Tibial artery (tissue), 4 donors: ENCODE measurements at regions not wholly inside any gene's neighbourhood (a gene's known extent, or its start where the extent isn't known, plus 50 kb on each side); places are given as distances from the start of the nearest gene placed in this dataset.

Experiments used
- DNase-seq, 2 donors: peaks; one replicate each; pipeline ENCODE4 v3.0.0-alpha.2; 2019
- H3K27ac ChIP-seq, 2 donors: fragments of 200-600 bp; sonication (generic) in 1 of 2; 1 replicate in 1 of 2; 2 replicates in 1 of 2; pipeline ENCODE4 v1.5.1; 2018 to 2019; ENCODE audit warnings: mild to moderate bottlenecking in 1 of 2
- H3K27me3 ChIP-seq, 2 donors: fragments of 200-600 bp; sonication (generic) in 1 of 2; one replicate each; pipeline versions ENCODE4 v1.5.1 to v1.6.0; 2016 to 2019
- H3K36me3 ChIP-seq, 3 donors: fragments of 200-600 bp; sonication (generic) in 2 of 3; one replicate each; pipeline ENCODE4 v1.5.1; 2016 to 2019; ENCODE audit warnings: mild to moderate bottlenecking in 2 of 3
- H3K4me1 ChIP-seq, 4 donors: fragments of 200-600 bp; sonication (generic) in 2 of 4; 1 replicate in 3 of 4; 2 replicates in 1 of 4; pipeline ENCODE4 v1.5.1; 2016 to 2019
- H3K4me3 ChIP-seq, 2 donors: fragments of 200-600 bp; sonication (generic) in 1 of 2; 1 replicate in 1 of 2; 2 replicates in 1 of 2; pipeline ENCODE4 v1.5.1; 2018 to 2019; ENCODE audit warnings: mild to moderate bottlenecking in 2 of 2
- H3K9me3 ChIP-seq, 3 donors: fragments of 200-600 bp; sonication (generic) in 1 of 3; one replicate each; pipeline ENCODE4 v1.5.1; 2016 to 2019
- intact Hi-C: fragments of 100-400 bp; cut with DNase I; formaldehyde crosslinking; loops from one replicate; pipeline ENCODE4 v1.15.0; 2023; ENCODE audit warnings: low total_unique reads
- TF ChIP-seq, protein P1 (sequence below), 2 experiments: fragments of 200-600 bp in 1 of 2; fragments of 450-650 bp in 1 of 2; IDR thresholded peaks; one replicate each; pipeline ENCODE4 v1.5.1; 2017 to 2019; ENCODE audit warnings: antibody characterized with exemption in 2 of 2, mild to moderate bottlenecking in 1 of 2, moderate library complexity in 1 of 2

DNA sequence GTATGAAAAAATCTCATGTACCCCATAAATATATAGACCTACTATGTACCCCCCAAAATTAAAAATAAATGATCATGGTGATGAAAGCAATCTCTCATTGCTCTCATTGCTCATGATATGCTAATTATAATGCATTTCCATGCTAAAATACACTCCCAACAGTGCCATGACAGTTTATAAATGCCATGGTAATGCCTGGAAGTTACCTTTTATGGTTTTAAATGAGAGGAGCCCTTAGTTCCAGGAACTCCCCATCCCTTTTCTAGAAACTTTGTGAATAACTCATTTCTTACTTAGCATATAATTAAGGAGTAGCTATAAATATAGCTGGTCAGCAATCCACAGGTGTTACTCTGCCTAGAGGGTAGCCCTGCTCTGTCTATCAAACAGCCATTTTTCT lies 166.1 kb upstream of the RGS18 start:
- Histone ChIP-seq H3K9me3 (no peaks in the 10 kb centered on the region), H3K27ac (no peak overlapping the region), H3K4me1 (no peaks in the 10 kb centered on the region), H3K36me3 (no peaks in the 10 kb centered on the region), H3K4me3 (no peak overlapping the region), H3K27me3 (no peaks in the 10 kb centered on the region)
- DNase-seq = no peak
- TF ChIP-seq, protein P1, sequence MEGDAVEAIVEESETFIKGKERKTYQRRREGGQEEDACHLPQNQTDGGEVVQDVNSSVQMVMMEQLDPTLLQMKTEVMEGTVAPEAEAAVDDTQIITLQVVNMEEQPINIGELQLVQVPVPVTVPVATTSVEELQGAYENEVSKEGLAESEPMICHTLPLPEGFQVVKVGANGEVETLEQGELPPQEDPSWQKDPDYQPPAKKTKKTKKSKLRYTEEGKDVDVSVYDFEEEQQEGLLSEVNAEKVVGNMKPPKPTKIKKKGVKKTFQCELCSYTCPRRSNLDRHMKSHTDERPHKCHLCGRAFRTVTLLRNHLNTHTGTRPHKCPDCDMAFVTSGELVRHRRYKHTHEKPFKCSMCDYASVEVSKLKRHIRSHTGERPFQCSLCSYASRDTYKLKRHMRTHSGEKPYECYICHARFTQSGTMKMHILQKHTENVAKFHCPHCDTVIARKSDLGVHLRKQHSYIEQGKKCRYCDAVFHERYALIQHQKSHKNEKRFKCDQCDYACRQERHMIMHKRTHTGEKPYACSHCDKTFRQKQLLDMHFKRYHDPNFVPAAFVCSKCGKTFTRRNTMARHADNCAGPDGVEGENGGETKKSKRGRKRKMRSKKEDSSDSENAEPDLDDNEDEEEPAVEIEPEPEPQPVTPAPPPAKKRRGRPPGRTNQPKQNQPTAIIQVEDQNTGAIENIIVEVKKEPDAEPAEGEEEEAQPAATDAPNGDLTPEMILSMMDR (IDR thresholded peaks at IDR 0.05) = no peak
- intact Hi-C loops = no loop called here

DNA sequence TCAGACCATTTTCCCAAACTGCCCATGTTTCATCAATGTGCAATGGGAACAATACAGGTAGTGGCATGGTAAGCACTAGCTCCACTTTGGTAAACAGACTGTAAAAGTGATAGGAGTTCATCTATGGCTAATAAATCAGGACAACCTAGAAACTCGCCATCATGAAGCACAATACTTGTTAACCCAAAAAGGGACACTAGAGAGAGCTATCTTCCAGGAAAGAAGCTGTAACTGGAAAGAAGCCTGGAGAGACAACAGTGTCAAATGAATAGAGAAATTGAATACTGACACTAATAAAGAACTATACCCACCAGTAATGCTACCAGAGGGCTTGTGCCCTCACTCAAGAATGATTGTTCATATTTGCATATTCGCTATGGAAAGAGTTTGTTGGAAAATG lies 164.7 kb upstream of the RGS18 start:
- no peak overlapping the region for H3K27ac ChIP-seq
- H3K27me3 ChIP-seq = no peaks in the 10 kb centered on the region
- intact Hi-C loops = no loop called here
- H3K4me1 ChIP-seq = no peaks in the 10 kb centered on the region
- no peak overlapping the region for H3K4me3 ChIP-seq
- H3K9me3 ChIP-seq = no peaks in the 10 kb centered on the region
- no peak for DNase-seq
- H3K36me3 ChIP-seq = no peaks in the 10 kb centered on the region
- TF ChIP-seq, protein P1 (IDR thresholded peaks at IDR 0.05) = no peak

DNA sequence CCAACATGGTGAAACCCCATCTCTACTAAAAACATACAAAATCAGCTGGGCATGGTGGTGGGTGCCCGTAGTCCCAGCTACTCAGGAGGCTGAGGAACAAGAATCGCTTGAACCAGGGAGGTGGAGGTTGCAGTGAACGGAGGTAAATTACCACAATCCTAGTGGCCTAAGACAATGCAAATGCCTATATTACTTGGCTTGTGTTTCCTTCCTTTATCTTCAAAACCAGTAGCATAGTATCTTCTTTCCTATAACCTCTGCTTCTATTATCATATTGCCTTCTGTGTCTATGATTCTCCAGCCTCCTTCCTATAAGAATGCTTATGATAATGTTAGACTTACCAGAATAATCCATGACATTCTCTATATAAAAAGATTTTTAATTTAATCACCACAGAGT lies 156.2 kb upstream of the RGS18 start:
- no peaks in the 10 kb centered on the region for H3K4me1 ChIP-seq
- intact Hi-C loops = no loop called here
- H3K27ac ChIP-seq = no peak overlapping the region
- no peaks in the 10 kb centered on the region for H3K36me3 ChIP-seq
- H3K4me3 ChIP-seq = no peak overlapping the region
- H3K9me3 ChIP-seq = no peaks in the 10 kb centered on the region
- no peak for DNase-seq
- TF ChIP-seq, protein P1 (IDR thresholded peaks at IDR 0.05) = no peak
- H3K27me3 ChIP-seq = no peaks in the 10 kb centered on the region

DNA sequence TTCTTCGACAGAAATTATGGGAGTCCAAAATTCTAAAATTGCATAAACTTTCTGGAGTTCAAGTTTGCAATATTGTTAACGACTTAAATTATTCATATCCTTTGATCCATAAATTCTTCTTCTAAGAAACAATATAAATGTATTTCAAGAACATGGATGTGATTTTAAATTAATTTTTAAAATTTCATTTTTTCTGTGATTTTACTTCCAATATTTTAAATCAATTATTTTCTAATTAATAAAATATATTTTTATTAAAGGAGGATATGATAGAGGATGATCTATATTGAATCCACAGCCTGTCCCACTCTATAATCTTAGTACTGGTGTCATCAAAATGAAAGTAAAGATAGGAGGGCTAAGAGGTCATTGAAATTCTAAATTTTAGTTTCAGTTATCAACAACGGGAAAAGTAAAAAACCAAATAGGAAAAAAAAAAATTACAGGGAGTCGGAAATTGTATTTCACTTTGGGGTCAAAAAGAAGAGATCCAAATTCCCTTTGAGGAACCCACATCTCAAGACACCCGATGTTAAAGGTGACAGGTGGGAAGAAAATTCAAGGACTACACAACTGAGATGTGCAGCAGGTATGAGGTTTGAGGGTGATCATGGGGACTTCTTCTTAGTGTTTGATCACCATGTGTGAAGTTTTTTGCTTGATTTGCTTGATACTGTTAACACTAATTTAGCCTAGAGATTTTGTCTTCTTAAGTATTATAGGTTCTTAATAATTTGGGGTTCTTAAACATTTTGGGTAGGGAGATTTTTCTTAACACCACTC lies 154.8 kb upstream of the RGS18 start:
- Histone ChIP-seq H3K36me3 (no peaks in the 10 kb centered on the region), H3K9me3 (no peaks in the 10 kb centered on the region), H3K27ac (no peak overlapping the region), H3K27me3 (no peaks in the 10 kb centered on the region), H3K4me3 (no peak overlapping the region), H3K4me1 (no peaks in the 10 kb centered on the region)
- intact Hi-C loops = no loop called here
- DNase-seq = no peak
- TF ChIP-seq, protein P1 (IDR thresholded peaks at IDR 0.05) = no peak

DNA sequence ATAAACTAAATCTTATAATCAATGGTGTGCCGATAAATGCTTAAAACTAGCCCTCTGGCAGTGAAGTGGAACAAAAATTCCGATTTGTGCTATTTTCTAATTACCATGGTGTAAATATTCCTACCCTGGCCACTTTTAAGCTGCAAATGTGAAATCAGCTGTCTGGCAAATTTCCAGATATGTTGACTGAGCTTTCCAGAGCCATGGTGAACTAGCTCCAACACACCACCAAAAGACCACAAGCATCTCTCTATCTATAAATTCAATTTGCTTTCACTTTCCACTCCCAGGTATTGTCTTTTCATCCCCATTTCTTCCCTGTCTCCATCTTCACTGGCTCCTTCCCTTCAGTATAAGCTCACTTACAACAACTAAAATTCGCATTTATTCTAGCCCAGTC lies 152.3 kb upstream of the RGS18 start:
- no peak overlapping the region for H3K27ac ChIP-seq
- no peaks in the 10 kb centered on the region for H3K27me3 ChIP-seq
- no peaks in the 10 kb centered on the region for H3K36me3 ChIP-seq
- no peaks in the 10 kb centered on the region for H3K4me1 ChIP-seq
- intact Hi-C loops = no loop called here
- no peak overlapping the region for H3K4me3 ChIP-seq
- DNase-seq = no peak
- TF ChIP-seq, protein P1 (IDR thresholded peaks at IDR 0.05) = no peak
- no peaks in the 10 kb centered on the region for H3K9me3 ChIP-seq
